HG02588 (cell line): ENCODE measurements at regions not wholly inside any gene's neighbourhood (a gene's known extent, or its start where the extent isn't known, plus 50 kb on each side); places are given as distances from the start of the nearest gene placed in this dataset.
"Not testable (repeated sequence)": the region's sequence is repeated elsewhere in the genome, so short reads cannot be mapped to it uniquely, and the experiment has no call there.

Experiments used
- ATAC-seq: cut with Tn5 transposase; IDR thresholded peaks from one replicate; pipeline ENCODE4 v1.9.1; 2021; ENCODE audit warnings: mild to moderate bottlenecking, moderate library complexity; ENCODE audit not compliant: unreplicated experiment

DNA sequence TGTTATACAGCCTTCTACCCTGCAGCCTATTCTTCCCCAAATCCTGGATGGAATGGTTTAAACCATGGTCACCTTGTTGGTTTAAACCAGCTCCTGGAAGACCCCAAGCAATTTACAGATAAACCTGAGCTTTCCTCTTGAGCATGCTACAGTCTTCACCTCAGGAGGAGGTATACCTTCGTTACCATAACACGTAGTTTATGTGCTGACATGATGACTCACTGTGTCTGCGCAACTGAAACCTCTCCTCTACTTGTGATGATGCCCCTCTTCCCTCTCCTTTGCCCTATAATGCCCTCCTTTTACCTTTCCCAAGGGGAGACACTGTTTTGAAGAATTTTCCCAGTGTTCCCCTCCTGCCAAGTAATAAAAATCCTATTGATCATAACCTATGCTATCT, 457.3 kb upstream of the RGS18 start:
- ATAC-seq: no peak

DNA sequence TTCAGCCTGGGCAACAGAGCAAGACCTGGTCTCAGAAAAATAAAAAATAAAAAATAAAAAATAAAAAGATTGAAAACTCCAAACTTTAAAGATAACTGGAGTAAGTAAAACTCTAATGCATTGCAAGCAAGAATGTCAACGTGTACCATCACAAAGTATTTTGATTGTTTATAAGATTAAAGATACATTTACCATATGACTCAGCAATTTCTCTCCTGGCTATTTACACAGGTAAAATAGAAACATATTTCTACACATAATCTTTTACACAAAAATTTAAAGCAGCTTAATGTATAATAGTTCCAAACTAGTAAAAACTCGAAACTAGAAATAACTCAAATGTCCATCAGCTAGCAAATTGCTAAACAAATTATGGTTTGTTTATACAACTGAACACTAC, 456.1 kb upstream of the RGS18 start:
- no peak for ATAC-seq

DNA sequence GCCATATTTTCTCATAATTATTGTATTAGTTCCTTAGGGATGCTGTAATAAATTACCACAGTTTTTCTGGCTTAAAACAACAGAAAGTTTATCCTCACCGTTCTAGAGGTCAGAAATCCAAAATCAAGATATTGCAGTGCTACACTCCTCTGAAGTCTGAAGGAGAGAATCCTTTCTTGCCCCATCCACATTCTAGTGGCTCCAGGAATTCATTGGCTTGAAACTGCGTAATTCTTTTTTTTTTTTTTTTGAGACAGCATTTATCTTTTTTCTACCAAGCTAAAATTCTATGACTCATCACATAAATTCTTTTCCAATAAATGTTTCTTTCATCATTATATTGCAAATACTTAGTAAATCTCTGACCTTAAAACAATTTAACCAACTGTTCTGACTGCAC, 451.0 kb upstream of the RGS18 start:
- no peak for ATAC-seq

DNA sequence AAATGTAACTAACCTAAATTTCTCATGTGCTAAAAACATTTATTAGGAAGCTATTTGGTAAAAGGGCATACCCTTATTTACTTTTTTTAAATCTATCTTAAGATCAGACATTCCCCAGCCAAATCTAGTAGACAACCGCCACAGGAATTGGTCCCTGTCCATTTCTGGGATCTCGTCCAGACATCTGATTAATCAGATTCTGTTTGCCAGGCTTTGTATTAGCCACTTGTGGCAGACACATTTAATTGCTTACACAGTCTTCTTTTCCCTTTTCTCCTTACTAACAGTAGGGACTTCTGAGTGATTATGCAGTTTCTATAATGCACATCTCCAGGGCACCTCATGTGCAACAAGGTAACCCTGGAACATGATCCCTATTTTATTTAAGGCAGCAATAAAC, 449.0 kb upstream of the RGS18 start:
- no peak for ATAC-seq

DNA sequence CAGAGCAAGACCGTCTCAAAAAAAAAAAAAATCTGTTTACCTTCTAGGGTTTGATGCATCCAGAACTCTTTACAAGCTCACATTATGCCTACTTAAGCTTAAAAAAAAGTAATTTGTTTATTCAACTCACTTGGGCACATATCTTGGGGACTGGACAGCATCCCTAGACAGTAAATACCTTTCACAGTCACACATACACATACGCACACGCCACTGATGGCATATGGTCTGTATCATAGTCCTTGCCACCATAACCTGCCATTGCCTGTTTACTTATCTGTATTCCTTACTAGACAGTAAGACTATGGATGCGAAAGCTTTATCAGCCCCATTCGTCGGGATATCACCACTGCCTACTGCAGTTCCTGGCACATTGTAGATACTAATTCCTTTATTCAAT, 446.3 kb upstream of the RGS18 start:
- ATAC-seq: no peak

DNA sequence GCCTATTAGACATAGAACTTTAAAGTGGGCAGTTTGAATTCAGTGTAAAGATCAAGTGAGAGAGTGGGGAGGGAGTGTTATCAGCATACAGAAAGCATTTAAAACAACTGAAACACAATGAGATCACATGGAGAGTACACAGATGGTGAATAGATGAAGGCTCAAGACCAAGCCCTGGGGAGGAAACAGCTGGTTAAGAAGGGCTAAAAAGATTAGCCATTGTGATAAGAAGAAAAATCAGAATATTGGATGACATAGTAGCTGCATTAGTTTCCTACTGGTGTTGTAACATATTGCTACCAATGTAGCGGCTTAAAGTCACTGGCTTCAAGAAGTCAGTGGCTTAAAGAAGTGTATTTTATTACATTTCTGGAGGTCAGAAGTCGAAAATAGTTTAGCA, 443.4 kb upstream of the RGS18 start:
- no peak for ATAC-seq

DNA sequence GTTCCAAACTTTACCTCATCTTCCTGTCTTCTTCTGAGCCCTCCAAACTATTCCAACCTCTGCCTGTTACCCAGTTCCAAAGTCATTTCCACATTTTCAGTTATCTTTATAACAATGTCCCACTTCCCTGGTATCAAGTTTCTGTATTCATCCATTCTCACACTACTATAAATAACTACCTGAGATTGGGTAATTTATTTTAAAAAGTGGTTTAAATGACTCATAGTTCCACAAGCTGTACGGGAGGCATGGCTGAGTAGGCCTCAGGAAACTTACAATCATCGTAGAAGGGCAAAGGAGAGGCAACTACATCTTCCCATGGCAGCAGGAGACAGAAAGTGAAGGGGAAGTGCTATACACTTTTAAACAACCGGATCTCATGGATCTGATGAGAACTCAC, 428.5 kb upstream of the RGS18 start:
- no peak for ATAC-seq

DNA sequence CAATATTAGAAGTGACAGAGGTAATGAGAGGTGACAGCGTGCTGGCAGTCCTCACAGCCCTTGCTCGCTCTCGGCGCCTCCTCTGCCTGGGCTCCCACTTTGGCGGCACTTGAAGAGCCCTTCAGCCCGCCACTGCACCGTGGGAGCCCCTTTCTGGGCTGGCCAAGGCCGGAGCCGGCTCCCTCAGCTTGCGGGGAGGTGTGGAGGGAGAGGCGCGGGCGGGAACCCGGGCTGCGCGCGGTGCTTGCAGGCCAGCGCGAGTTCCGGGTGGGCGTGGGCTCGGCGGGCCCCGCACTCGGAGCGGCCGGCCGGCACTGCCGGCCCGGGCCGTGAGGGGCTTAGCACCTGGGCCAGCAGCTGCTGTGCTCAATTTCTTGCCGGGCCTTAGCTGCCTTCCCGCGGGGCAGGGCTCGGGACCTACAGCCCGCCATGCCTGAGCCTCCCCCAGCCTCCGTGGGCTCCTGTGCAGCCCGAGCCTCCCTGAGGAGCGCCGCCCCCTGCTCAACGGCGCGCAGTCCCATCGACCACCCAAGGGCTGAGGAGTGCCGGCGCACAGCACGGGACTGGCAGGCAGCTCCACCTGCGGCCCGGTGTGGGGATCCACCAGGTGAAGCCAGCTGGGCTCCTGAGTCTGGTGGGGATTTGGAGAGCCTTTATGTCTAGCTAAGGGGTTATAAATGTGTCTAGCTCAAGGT, 426.5 kb upstream of the RGS18 start:
- not testable (repeated sequence) for ATAC-seq

DNA sequence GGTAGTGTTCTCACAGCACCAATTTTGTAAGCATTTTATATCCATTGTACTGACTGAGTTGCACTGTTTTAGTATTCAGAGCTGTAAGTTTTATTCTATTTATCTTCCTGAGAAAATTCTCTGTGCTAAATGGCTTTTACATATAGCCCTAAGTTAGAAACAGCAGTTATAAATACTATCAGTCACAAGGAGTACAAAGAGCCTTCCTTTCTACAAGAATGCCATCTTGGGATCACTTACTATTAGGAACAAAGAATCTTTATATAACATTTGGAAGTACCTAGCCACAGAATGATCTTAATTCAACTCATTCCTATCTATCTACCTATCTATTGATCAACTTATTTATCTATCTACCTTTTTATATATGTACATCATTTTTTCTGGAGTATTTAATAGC, 423.9 kb upstream of the RGS18 start:
- no peak for ATAC-seq

DNA sequence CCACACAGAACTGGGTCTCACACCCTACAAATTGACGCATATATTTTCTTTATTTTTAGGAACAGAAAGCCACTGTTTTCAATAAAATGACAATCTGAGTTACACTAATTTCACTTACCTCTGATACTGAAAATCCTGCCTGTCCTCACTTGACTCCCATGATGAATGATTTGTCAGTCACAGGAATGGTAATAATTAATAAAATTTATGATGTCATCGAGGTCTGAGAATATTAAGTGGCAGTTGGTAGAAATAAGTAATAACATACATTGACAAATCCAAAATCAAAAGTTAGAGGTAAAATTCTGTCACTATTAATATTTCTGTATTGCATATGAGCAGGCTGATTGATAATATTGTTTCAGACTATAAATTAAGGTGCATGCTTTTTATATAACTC, 418.7 kb upstream of the RGS18 start:
- ATAC-seq: no peak

DNA sequence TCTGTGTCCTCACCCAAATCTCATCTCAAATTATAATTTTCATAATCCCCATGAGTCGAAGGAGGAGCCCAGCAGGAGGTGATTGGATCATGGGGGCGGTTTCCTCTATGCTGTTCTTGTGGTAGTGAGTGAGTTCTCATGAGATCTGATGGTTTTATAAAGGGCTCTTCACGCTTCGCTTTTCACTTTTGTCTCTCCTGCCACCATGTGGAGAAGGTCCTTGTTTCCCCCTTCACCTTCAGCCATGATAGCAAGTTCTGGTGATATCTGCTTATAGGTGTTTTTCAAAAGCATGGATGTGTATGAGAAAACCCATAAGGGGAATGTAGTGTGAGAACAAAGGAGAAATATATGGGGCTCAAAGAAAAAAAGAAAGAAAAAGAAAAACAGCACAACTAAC, 405.9 kb upstream of the RGS18 start:
- no peak for ATAC-seq

DNA sequence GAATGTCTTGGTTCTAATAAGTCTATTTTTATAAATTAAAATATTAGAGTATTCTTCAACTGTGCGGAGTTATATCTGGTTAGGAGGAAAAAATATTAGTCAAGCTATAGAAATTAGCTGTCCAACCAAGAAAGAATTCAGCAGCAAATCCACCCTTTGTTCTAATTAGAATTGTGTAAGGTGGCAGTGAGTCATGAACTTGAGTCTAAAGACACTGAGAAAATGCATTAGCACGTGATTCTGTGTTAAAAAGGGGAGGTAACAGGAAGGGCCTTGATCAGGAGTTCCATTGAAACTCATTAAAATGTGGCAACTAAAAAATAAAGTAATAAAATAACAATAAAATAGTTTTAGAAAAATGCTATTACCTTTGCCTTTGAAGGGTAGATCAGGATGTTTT, 398.2 kb upstream of the RGS18 start:
- no peak for ATAC-seq

DNA sequence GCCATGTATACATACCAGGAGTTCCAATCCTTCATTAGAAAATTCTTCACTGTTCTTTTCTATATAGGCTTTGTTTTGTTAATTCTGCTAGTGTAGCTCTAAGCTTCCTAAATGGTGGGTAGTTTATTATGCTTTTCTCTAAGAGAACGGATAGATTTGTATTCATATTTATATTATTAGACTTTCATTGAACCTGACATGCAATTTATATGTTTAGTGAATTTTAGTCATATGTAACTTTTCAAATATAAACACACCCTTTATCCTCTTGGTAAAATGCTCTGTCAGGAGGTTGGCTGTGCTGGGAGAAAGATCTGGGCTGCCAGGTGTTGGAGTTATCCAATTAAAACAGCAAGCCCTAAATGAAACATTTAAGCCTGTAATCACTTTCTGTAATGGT, 369.7 kb upstream of the RGS18 start:
- no peak for ATAC-seq

DNA sequence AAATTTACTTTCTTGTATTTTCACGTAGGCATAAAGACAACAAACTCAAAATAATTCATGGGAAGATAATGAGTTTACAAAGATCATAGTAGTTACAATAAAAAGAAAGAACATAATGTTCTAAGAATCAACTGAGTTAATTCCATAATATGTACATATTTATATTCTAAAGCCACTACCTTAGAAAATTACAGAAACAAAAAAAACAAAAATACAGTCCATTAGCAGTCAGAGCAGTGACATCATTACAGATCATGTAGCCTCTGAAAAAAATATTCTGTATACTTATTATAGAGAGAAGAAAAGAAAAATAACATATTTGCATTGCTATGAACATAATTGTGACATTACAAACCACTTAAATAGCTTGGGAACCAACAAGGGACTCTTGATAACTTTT, 360.1 kb upstream of the RGS18 start:
- no peak for ATAC-seq

DNA sequence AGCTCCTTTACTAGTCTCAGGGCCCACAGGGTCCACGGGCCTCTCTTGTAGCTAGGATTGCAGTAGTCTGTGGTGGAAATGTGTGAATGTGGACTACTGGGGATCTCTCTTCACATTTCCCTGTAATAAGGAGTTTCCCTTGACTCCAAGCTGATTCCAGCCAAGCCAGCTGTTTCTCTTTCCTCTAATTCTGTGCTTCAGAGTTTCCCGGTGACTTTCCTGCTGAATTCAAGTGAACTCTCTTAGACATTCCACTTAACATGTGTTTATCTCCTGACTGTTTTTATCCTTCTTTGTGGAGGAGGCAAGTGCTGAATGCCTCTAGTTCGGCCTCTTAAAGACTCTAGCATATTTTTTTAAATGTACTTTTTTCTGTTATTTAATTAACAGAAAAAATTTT, 354.0 kb upstream of the RGS18 start:
- ATAC-seq: no peak

DNA sequence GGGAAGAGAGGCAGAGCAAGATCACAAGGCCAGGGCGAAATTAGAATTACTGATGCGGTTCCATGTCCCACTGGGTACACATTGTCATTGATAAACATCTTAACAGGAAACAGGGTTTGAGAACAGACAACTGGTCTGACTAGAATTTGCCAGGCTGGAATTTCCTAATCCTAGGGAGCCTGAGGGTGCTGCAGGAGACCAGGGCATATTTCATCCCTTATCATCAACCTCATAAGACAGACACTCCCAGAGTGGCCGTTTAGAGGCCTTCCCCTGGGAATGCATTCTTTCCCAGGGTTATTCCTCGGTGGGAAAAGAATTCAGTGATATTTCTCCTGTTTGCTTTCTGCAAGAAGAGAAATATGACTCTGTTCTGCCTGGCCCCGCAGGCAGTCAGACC, 344.7 kb upstream of the RGS18 start:
- not testable (repeated sequence) for ATAC-seq

DNA sequence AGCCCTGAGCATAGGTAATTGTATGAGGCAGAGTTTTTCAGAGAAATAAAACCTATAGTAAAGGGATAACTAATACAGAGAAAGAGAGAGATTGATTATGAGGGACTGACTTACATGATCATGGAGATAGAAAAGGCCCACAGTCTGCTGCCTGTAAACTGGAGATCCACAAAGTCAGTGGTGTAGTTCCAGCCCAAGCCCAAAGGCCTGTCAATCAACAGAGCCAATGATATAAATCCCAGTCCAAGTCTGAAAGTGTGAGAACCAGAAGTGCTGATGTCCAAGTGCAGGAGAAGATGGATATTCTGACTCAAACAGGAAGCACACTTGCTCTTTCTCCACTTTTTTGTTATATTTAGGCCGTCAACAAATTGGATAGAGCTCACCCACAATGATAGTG, 340.1 kb upstream of the RGS18 start:
- no peak for ATAC-seq

DNA sequence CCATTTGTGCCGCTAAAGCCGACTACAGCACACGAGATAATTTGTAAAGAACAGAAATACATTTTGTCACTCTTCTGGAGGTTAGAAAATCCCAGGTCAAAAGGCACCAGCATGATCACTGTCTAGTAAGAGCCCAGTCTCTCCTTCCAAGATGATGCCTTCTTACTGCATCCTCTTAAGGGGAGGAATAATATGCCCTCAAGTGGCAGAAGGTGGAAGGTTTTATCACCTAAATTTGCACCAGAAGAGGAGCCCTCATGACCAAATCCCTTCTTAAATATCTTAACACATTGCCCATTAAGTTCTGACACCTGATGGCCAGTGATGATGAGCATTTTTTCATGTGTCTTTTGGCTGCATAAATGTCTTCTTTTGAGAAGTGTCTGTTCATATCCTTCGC, 326.7 kb upstream of the RGS18 start:
- no peak for ATAC-seq

DNA sequence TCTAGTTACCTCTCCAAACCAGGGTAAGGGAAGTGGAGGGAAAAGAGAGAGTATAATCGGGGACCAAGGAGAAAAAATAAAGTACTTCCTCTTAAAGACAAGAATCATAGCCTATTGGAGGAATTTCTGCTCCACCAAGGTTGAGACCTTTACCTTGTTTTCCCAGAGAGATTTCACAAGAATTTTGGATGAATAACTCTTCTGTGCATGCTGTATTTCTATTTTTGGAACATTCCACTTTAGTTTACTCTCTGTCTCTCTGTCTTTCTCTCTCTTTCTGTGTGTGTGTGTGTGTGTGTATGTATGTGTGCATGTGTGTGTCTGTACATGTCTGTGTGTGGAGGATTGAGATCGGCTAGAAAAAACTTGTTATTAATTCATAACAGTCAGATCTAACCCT, 318.4 kb upstream of the RGS18 start:
- ATAC-seq: no peak

DNA sequence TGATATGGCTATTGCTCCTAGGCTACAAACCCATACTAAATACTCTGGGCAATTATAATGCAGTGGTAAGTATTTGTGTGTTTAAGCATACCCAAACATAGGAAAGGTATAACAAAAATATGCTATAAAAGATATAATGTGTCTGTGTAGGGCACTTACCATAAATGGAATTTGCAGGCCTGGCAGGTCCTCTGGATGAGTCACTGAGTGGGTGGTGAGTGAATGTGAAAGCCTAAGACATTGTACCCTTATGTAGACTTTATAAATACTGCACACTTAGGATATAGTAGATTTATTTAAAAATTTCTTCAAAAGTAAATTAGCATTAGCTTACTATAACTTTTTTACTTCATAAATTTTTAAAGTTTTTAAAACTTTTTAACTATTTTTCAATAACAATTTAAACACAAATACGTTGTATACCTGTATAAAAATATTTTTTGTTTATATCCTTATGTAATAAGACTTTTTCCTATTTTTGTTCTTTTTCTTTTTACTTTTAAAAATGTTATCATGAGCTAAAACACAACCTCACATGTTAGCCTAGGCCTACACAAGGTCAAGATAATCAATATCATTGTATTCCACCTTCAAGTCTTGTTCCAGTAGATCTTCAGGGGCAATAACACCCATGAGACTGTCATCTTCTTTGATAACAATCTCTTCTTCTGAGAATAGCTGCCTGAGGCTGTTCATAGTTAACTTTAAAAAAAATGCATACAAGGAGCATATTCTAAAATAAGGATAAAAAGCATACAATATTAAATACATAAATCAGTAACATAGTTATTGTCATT, 306.3 kb upstream of the RGS18 start:
- no peak for ATAC-seq

DNA sequence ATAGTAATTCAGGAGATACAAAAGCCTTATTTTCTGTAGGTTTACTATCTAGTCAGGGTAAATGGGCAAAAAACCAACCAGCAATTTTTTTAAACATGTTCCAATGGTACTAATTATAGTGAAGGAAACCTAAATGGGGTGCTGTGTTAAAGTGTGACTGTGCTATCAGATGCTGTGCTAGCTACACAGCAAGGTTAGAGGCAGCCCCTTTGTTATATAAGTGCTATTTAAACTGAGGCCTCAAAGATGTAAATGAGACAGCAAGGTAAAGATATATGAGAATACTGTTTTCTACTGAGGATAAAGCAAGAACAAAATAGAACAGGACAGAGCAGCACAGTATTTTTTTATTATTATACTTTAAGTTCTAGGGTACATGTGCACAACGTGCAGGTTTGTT, 305.4 kb upstream of the RGS18 start:
- no peak for ATAC-seq

DNA sequence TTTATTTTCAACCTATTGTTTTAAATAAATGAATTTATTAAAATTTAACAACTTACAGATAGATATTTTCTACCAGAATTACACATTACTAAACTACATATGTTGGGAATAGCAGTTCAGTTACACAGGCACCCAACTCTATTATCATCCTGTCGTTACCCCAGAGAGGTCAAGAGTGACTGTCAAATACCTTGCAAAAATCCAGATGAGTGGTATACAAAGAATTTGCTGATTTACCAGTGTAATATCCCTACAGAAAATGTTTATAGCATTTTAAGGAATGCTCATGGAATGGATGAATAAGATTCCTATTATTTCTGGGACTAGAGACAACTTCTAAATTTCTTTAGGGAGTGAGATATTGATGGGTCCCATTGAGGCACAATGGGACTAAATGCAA, 300.7 kb upstream of the RGS18 start:
- ATAC-seq: no peak

DNA sequence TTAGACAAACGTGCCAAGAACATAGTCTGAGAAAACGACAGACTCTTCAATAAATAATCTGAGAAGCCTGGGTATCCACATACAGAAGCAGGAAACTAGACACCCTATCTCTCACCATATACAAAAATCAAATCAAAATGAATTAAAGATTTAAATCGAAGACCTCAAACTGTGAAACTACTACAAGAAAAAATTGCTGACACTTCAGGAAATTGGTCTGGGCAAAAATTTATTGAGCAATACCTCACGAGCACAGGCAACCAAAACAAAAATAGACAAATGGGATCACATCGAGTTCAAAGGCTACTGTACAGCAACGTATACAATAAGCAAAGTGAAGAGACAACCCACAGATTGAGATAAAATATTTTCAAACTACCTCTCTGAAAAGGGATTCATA, 292.8 kb upstream of the RGS18 start:
- ATAC-seq: no peak
